ENCODE measurements at regions not wholly inside any gene's neighbourhood (a gene's known extent, or its start where the extent isn't known, plus 50 kb on each side); places are given as distances from the start of the nearest gene placed in this dataset.
"Not testable (repeated sequence)": the region's sequence is repeated elsewhere in the genome, so short reads cannot be mapped to it uniquely, and the experiment has no call there.

DNA sequence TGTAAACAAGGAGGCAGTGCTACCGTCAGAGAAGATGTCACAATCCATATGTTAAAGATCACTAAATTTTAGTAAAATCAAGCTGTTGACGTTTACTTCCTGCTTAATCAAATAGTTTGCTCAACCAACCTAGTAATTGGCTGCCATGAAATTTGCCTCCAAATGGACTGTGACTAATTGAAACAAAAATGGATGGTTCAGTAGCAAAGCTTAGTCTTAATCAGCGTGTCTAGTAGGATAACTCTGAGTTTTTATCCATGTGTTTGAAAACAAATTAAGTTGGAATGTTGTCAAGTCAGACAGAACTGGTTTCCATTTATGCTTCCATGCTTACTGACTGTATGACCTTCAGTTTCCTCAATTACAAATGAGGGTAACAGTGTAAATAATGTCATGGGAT is 1456.7 kb upstream of the CELF2 start:
- Histone ChIP-seq H3K4me1 (ENCODE audit: control insufficient read depth, insufficient read depth, low read length, poor library complexity, severe bottlenecking) (no peaks in the 10 kb centered on the region), H3K4me3 (ENCODE audit: extremely low read depth, insufficient read depth, low read length, poor library complexity, severe bottlenecking) (no peak overlapping the region), H3K9me3 (ENCODE audit: control insufficient read depth, low read length) (no peaks in the 10 kb centered on the region), H3K27ac (ENCODE audit: low read depth, low read length, severe bottlenecking) (no peak overlapping the region), H3K36me3 (ENCODE audit: control insufficient read depth, insufficient read depth, low read length) (no peaks in the 10 kb centered on the region)
- 77 to 82% methylated on average over 1 to 2 of the region's 3 CpGs for WGBS, 2 experiments (ENCODE audit: insufficient coverage in 2 of 2)

DNA sequence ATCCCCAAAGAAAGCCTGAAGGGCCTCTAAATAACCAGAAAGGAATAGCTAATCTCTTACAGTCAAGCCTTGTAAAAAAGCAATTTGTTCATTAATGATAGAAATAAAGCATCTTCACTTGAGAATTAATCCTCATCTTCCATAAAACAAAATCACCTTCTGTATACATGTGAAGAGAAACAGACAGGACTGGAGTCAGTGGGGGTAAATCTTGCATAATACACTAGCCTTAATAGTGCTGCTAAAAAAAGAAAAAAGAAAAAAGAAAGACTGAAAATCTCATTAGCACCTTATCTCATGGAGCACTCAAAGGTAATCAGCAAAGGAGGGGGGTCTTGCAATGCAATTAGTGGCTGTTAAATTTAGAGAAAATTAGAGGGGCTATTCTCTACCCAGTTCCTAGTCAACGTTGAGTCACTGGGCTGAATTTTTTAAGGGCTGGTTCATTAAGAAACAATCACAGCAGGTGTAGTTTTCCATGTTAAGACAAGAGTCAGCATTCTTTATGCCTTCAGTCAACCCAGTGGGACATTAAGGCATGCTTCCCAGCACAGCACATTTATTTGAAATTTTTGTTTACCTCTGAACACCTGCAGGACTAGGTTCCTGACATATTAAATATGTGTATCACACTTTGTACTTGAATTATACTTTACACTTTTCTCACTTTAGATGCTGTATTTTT is 1455.7 kb upstream of the CELF2 start:
- Histone ChIP-seq H3K9me3 (ENCODE audit: control insufficient read depth, low read length) (no peaks in the 10 kb centered on the region), H3K27ac (ENCODE audit: low read depth, low read length, severe bottlenecking) (no peak overlapping the region), H3K4me3 (ENCODE audit: extremely low read depth, insufficient read depth, low read length, poor library complexity, severe bottlenecking) (no peak overlapping the region), H3K36me3 (ENCODE audit: control insufficient read depth, insufficient read depth, low read length) (no peaks in the 10 kb centered on the region), H3K4me1 (ENCODE audit: control insufficient read depth, insufficient read depth, low read length, poor library complexity, severe bottlenecking) (no peaks in the 10 kb centered on the region)
- 0 to 29% methylated on average over 1 of the region's 1 CpG for WGBS, 2 experiments (ENCODE audit: insufficient coverage in 2 of 2)

DNA sequence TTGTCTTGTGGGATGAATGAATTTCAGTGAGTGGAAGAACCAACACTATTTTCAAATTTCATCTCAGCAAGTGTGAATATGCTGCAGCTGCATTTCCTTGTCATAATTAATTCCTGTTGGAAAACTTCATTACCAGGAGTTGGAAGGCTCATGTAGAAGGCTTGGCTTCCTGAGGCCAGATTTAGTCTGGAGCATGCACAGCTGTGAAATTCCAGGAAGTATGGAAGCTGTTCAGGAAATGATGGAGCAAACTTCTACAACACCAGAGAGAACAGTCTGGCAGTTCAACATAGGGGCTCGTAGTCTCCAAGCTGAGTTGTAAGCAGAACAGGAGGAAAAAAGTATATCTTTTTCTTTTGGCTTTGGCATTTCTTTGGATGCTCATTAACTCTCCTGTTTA is 1439.9 kb upstream of the CELF2 start:
- WGBS, 2 experiments (ENCODE audit: insufficient coverage in 2 of 2) = 100% methylated on average over 1 of the region's 1 CpG; no CpG with 5 or more reads in 1 of the 2 experiments

DNA sequence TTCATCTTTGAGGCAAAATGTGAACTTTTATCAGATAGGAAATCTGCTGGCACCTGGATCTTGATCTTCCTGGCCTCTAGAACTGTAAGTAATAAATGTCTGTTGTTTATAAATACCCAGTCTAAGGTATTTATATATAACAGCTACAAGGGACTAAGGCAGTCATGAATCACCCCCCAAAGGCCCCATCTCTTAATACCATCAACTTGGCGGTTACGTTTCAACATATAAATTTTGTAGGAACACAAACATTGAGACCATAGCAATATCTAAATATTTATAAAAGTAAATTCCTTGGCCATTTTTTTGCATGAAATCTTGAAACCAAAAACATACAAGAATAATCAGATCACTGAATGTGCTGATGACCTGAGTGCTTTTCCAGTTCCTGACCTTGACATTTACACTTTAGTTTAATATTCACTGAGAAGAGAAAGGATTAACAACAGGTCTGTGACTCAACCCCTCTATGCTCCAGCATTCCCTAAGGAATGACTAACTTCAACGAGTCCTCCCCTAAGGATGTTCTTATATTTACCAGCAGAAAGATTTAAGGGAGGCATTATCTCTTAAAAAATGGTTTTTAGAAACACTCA is 1438.5 kb upstream of the CELF2 start:
- WGBS, 2 experiments (ENCODE audit: insufficient coverage in 2 of 2) = no CpG with 5 or more reads among the region's 3 CpGs
- H3K36me3 ChIP-seq (ENCODE audit: control insufficient read depth, insufficient read depth, low read length) = no peaks in the 10 kb centered on the region
- no peak overlapping the region for H3K27ac ChIP-seq (ENCODE audit: low read depth, low read length, severe bottlenecking)
- H3K4me3 ChIP-seq (ENCODE audit: extremely low read depth, insufficient read depth, low read length, poor library complexity, severe bottlenecking) = no peak overlapping the region
- no peaks in the 10 kb centered on the region for H3K9me3 ChIP-seq (ENCODE audit: control insufficient read depth, low read length)
- H3K4me1 ChIP-seq (ENCODE audit: control insufficient read depth, insufficient read depth, low read length, poor library complexity, severe bottlenecking) = peaks cover 5% of the 10 kb centered on the region

More for the DNA sequence above, 1439.9 kb upstream of the CELF2 start:
- H3K9me3 ChIP-seq (ENCODE audit: control insufficient read depth, low read length) = no peaks in the 10 kb centered on the region
- peaks cover 5% of the 10 kb centered on the region for H3K4me1 ChIP-seq (ENCODE audit: control insufficient read depth, insufficient read depth, low read length, poor library complexity, severe bottlenecking)
- no peaks in the 10 kb centered on the region for H3K36me3 ChIP-seq (ENCODE audit: control insufficient read depth, insufficient read depth, low read length)
- H3K4me3 ChIP-seq (ENCODE audit: extremely low read depth, insufficient read depth, low read length, poor library complexity, severe bottlenecking) = no peak overlapping the region
- H3K27ac ChIP-seq (ENCODE audit: low read depth, low read length, severe bottlenecking) = no peak overlapping the region

DNA sequence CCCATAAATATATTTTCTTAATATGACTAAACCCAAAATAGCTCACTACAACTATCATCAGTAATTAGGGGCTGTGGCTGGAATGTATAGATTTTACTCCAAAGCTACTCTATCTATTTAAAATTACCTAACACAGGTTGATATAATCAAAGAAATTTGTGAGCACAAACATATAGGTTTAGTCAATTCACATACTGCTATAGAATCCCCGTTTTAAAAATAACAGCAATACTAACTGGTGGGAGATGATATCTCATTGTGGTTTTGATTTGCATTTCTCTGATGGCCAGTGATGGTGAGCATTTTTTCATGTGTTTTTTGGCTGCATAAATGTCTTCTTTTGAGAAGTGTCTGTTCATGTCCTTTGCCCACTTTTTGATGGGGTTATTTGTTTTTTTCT is 1434.9 kb upstream of the CELF2 start:
- H3K27ac ChIP-seq (ENCODE audit: low read depth, low read length, severe bottlenecking) = not testable (repeated sequence)
- WGBS, 2 experiments (ENCODE audit: insufficient coverage in 2 of 2) = no CpG with 5 or more reads among the region's 1 CpG

DNA sequence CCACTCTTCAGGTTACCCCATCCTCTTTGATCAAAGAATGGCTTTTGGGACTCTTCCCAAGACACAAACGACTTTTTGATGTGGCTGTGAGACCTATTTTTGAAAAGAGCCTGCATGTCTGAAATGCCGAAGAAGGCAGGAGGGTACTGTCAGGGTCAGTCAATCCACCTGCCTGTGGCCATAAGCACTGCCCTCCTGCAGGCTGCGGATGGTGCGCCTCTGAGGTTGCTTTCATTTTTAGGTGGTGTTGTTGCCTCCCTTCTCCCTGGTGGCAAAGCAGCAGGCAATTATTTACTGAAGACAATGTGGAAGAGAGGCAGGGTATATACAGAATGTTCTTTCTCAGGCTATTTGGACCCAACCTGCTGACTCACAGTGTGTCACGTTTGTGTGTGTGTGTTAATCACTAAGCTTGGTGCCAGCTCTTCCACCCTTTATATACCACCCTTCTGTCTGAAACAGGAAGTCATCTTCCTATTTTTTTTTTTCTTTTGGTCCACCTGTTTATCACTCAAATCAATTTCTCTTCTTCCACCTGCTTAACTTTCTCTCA is 1421.2 kb upstream of the CELF2 start:
- WGBS, 2 experiments (ENCODE audit: insufficient coverage in 2 of 2) = 89 to 100% methylated on average over 2 to 3 of the region's 5 CpGs
- Histone ChIP-seq H3K36me3 (ENCODE audit: control insufficient read depth, insufficient read depth, low read length) (no peaks in the 10 kb centered on the region), H3K4me1 (ENCODE audit: control insufficient read depth, insufficient read depth, low read length, poor library complexity, severe bottlenecking) (no peaks in the 10 kb centered on the region), H3K4me3 (ENCODE audit: extremely low read depth, insufficient read depth, low read length, poor library complexity, severe bottlenecking) (no peak overlapping the region), H3K27ac (ENCODE audit: low read depth, low read length, severe bottlenecking) (no peak overlapping the region), H3K9me3 (ENCODE audit: control insufficient read depth, low read length) (no peaks in the 10 kb centered on the region)

More for the DNA sequence above, 1434.9 kb upstream of the CELF2 start:
- not testable (repeated sequence) for H3K36me3 ChIP-seq (ENCODE audit: control insufficient read depth, insufficient read depth, low read length); H3K4me1 ChIP-seq (ENCODE audit: control insufficient read depth, insufficient read depth, low read length, poor library complexity, severe bottlenecking); H3K4me3 ChIP-seq (ENCODE audit: extremely low read depth, insufficient read depth, low read length, poor library complexity, severe bottlenecking); H3K9me3 ChIP-seq (ENCODE audit: control insufficient read depth, low read length)

DNA sequence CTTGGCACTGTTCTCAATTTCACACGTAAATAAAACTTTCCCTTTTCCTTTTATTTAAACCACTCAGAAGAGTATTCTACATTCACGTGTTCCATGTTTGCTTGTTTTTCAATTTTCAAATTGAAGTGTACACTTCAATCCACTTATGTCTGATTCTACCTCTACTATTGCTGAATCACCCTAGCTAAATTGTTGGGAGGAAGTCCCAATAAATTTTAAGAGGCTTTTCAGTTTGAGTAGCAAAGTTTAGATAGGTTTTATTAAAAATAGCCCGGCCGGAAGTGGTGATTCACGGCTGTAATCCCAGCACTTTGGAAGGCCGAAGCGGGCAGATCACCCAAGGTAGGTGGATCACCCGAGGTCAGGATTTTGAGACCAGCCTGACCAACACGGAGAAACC is 1414.7 kb upstream of the CELF2 start:
- H3K27ac ChIP-seq (ENCODE audit: low read depth, low read length, severe bottlenecking) = no peak overlapping the region
- WGBS, 2 experiments (ENCODE audit: insufficient coverage in 2 of 2) = 69 to 89% methylated on average over 2 to 9 of the region's 9 CpGs
- H3K4me3 ChIP-seq (ENCODE audit: extremely low read depth, insufficient read depth, low read length, poor library complexity, severe bottlenecking) = no peak overlapping the region
- H3K9me3 ChIP-seq (ENCODE audit: control insufficient read depth, low read length) = no peaks in the 10 kb centered on the region
- H3K4me1 ChIP-seq (ENCODE audit: control insufficient read depth, insufficient read depth, low read length, poor library complexity, severe bottlenecking) = no peaks in the 10 kb centered on the region
- H3K36me3 ChIP-seq (ENCODE audit: control insufficient read depth, insufficient read depth, low read length) = no peaks in the 10 kb centered on the region

DNA sequence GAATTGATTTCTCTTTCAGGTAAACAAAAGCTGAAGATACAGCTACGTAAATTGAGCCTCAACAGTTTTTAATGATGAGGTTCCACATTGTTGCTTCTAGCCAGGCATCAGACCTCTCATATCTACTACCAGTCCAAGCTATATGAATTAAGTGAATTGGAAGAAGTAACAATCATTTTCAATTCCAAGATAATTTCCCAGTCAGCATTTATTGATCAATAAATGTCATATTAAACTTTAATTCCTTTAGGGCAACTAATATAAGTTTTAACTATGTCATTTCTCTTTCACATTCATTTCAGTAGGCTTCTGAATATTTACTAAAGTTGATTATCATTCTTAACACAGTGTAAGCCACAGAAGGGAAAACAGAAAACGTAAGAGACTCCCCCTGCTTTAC is 1413.7 kb upstream of the CELF2 start:
- Histone ChIP-seq H3K27ac (ENCODE audit: low read depth, low read length, severe bottlenecking) (no peak overlapping the region), H3K9me3 (ENCODE audit: control insufficient read depth, low read length) (no peaks in the 10 kb centered on the region), H3K4me1 (ENCODE audit: control insufficient read depth, insufficient read depth, low read length, poor library complexity, severe bottlenecking) (no peaks in the 10 kb centered on the region), H3K4me3 (ENCODE audit: extremely low read depth, insufficient read depth, low read length, poor library complexity, severe bottlenecking) (no peak overlapping the region), H3K36me3 (ENCODE audit: control insufficient read depth, insufficient read depth, low read length) (no peaks in the 10 kb centered on the region)
- 67% methylated on average over 1 of the region's 2 CpGs; no CpG with 5 or more reads in 1 of the 2 experiments for WGBS, 2 experiments (ENCODE audit: insufficient coverage in 2 of 2)

DNA sequence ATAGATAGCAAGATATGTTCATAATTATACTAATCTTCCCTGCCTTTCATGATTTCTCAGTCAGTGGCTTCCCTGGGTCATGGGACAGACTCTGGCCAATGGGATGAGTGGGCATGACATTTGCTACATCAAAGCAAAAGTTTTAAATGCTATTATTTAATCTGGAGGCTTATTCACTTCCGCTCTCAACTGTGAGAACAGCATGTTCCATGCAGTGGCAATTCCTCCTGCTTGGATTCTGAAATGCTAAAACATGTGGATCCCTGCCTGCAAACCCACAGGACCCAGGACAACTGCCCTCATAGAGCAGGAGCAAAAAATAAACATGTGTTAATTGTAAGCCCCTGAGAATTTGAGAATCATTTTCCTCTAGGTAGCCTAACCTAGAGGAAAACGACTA is 1412.4 kb upstream of the CELF2 start:
- H3K27ac ChIP-seq (ENCODE audit: low read depth, low read length, severe bottlenecking) = no peak overlapping the region
- H3K4me1 ChIP-seq (ENCODE audit: control insufficient read depth, insufficient read depth, low read length, poor library complexity, severe bottlenecking) = no peaks in the 10 kb centered on the region
- WGBS, 2 experiments (ENCODE audit: insufficient coverage in 2 of 2) = 71 to 83% methylated on average over 2 of the region's 2 CpGs
- H3K9me3 ChIP-seq (ENCODE audit: control insufficient read depth, low read length) = no peaks in the 10 kb centered on the region
- H3K4me3 ChIP-seq (ENCODE audit: extremely low read depth, insufficient read depth, low read length, poor library complexity, severe bottlenecking) = no peak overlapping the region
- no peaks in the 10 kb centered on the region for H3K36me3 ChIP-seq (ENCODE audit: control insufficient read depth, insufficient read depth, low read length)

DNA sequence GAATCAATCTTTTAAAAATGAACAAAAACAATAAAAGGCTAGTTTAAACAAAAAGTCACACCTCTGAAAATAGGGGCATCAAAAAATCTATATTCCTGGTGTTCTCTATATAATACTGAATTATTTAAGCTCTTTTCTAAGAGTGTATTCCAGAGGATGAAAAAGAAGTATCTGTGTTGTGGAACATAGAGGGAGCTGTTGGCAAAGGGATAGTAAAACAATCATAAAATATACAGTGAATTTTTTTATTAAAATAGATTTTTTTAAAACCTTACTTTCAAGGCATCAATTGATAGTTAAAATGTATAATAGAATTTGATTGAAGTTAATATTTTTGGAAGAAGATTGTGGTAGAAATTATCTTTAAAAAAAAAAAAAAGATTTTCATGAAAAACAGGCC is 1409.1 kb upstream of the CELF2 start:
- Histone ChIP-seq H3K27ac (ENCODE audit: low read depth, low read length, severe bottlenecking) (no peak overlapping the region), H3K9me3 (ENCODE audit: control insufficient read depth, low read length) (no peaks in the 10 kb centered on the region), H3K36me3 (ENCODE audit: control insufficient read depth, insufficient read depth, low read length) (no peaks in the 10 kb centered on the region), H3K4me1 (ENCODE audit: control insufficient read depth, insufficient read depth, low read length, poor library complexity, severe bottlenecking) (no peaks in the 10 kb centered on the region), H3K4me3 (ENCODE audit: extremely low read depth, insufficient read depth, low read length, poor library complexity, severe bottlenecking) (no peak overlapping the region)
